Nephron progenitor cell (in vitro differentiated cells): ENCODE measurements at regions not wholly inside any gene's neighbourhood (a gene's known extent, or its start where the extent isn't known, plus 50 kb on each side); places are given as distances from the start of the nearest gene placed in this dataset.

Source experiments
- DNase-seq: peaks from one replicate; pipeline ENCODE4 v3.0.0; 2021
- H3K27ac Mint-ChIP-seq: 2 replicates; pipeline ENCODE4 v1.8.0; 2021; ENCODE audit warnings: mild to moderate bottlenecking, moderate library complexity, mixed read lengths
- H3K27me3 Mint-ChIP-seq: 2 replicates; pipeline ENCODE4 v1.8.0; 2021; ENCODE audit warnings: mild to moderate bottlenecking, low read depth, mixed read lengths; ENCODE audit not compliant: poor library complexity
- H3K36me3 Mint-ChIP-seq: 2 replicates; pipeline ENCODE4 v1.8.0; 2021; ENCODE audit warnings: low read depth, mixed read lengths
- H3K4me1 Mint-ChIP-seq: 2 replicates; pipeline ENCODE4 v1.8.0; 2021; ENCODE audit warnings: mixed read lengths
- H3K4me3 Mint-ChIP-seq: 2 replicates; pipeline ENCODE4 v1.8.0; 2021; ENCODE audit warnings: mild to moderate bottlenecking, moderate library complexity, mixed read lengths
- H3K9me3 Mint-ChIP-seq: 2 replicates; pipeline ENCODE4 v1.8.0; 2021; ENCODE audit warnings: mild to moderate bottlenecking, moderate library complexity, mixed read lengths
- CTCF ChIP-seq: fragments of 200-600 bp; sonication (generic); IDR thresholded peaks from 2 replicates; pipeline ENCODE4 v1.5.0; 2021; ENCODE audit warnings: antibody characterized with exemption

- no peaks in the 10 kb centered on the region for H3K27me3 Mint-ChIP-seq
- H3K4me1 Mint-ChIP-seq = peaks cover 12% of the 10 kb centered on the region
- no peak overlapping the region for H3K27ac Mint-ChIP-seq
- no peak overlapping the region for H3K4me3 Mint-ChIP-seq
- no peak for DNase-seq
- H3K36me3 Mint-ChIP-seq = no peaks in the 10 kb centered on the region
- no peaks in the 10 kb centered on the region for H3K9me3 Mint-ChIP-seq
- TF ChIP-seq CTCF = no peak
These were observed 505.1 kb downstream of the FOXG1 start for GRCh38 chr14:29271669-29272068.

GRCh38 chr14:29273513-29273912, 506.9 kb downstream of the FOXG1 start:
- H3K27ac Mint-ChIP-seq = no peak overlapping the region
- no peaks in the 10 kb centered on the region for H3K9me3 Mint-ChIP-seq
- TF ChIP-seq CTCF = peak; percentile 14
- H3K27me3 Mint-ChIP-seq = no peaks in the 10 kb centered on the region
- H3K36me3 Mint-ChIP-seq = no peaks in the 10 kb centered on the region
- H3K4me3 Mint-ChIP-seq = no peak overlapping the region
- peaks cover 12% of the 10 kb centered on the region for H3K4me1 Mint-ChIP-seq
- no peak for DNase-seq

- Mint-ChIP-seq H3K9me3 (no peaks in the 10 kb centered on the region), H3K27me3 (no peaks in the 10 kb centered on the region), H3K4me1 (peaks cover 12% of the 10 kb centered on the region), H3K27ac (no peak overlapping the region), H3K36me3 (no peaks in the 10 kb centered on the region), H3K4me3 (no peak overlapping the region)
- no peak for DNase-seq
- TF ChIP-seq CTCF = no peak
These were observed 508.5 kb downstream of the FOXG1 start for GRCh38 chr14:29274890-29275596.

- no peak for TF ChIP-seq CTCF
- Mint-ChIP-seq H3K4me3 (no peak overlapping the region), H3K27ac (no peak overlapping the region), H3K4me1 (peaks cover 12% of the 10 kb centered on the region), H3K27me3 (no peaks in the 10 kb centered on the region), H3K36me3 (no peaks in the 10 kb centered on the region), H3K9me3 (no peaks in the 10 kb centered on the region)
- no peak for DNase-seq
These were observed 512.0 kb downstream of the FOXG1 start for GRCh38 chr14:29278301-29279263.

- Mint-ChIP-seq H3K27me3 (no peaks in the 10 kb centered on the region), H3K9me3 (peaks cover 10% of the 10 kb centered on the region), H3K36me3 (no peaks in the 10 kb centered on the region), H3K4me1 (no peaks in the 10 kb centered on the region), H3K27ac (no peak overlapping the region), H3K4me3 (no peak overlapping the region)
- DNase-seq = no peak
- TF ChIP-seq CTCF = no peak
These were observed 515.6 kb downstream of the FOXG1 start for GRCh38 chr14:29282169-29282568.
